ENCODE measurements at regions not wholly inside any gene's neighbourhood (a gene's known extent, or its start where the extent isn't known, plus 50 kb on each side); places are given as distances from the start of the nearest gene placed in this dataset.
"Not testable (repeated sequence)": the region's sequence is repeated elsewhere in the genome, so short reads cannot be mapped to it uniquely, and the experiment has no call there.

DNA sequence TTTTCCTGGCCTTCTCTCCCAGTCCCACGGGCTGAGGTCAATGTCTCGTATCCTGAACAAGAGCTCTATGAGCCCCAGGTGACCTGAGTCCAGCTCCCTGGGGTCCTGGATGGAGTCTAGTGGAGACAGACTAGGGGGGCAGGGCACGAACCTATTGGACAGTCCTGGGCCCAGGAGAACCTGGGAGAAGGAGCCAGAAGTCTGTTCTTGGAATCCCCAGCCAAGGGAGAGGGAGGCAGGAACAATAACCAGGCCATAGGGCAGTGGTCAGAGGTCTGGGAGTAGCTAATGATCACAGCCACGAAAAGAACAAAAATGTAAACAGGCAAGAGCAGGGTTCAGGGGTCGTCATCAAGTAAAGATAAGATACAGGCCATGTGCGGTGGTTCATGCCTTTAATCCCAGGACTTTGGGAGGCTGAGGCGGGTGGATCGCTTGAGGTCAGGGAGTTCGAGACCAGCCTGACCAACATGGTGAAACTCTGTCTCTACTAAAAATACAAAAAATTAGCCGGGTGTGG lies 60.8 kb downstream of the COPRS start:
- Histone ChIP-seq H3K36me3 (ENCODE audit: control insufficient read depth, insufficient read depth, low read length) (no peaks in the 10 kb centered on the region), H3K4me3 (ENCODE audit: low read depth, low read length) (no peak overlapping the region), H3K27me3 (ENCODE audit: control insufficient read depth, insufficient read depth, low read length) (no peaks in the 10 kb centered on the region)
- TF ChIP-seq, protein P1, sequence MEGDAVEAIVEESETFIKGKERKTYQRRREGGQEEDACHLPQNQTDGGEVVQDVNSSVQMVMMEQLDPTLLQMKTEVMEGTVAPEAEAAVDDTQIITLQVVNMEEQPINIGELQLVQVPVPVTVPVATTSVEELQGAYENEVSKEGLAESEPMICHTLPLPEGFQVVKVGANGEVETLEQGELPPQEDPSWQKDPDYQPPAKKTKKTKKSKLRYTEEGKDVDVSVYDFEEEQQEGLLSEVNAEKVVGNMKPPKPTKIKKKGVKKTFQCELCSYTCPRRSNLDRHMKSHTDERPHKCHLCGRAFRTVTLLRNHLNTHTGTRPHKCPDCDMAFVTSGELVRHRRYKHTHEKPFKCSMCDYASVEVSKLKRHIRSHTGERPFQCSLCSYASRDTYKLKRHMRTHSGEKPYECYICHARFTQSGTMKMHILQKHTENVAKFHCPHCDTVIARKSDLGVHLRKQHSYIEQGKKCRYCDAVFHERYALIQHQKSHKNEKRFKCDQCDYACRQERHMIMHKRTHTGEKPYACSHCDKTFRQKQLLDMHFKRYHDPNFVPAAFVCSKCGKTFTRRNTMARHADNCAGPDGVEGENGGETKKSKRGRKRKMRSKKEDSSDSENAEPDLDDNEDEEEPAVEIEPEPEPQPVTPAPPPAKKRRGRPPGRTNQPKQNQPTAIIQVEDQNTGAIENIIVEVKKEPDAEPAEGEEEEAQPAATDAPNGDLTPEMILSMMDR (IDR thresholded peaks at IDR 0.05; ENCODE audit: insufficient read depth, low read length, poor library complexity, severe bottlenecking) = no peak
- DNase-seq (ENCODE audit: low read depth) = no peak

DNA sequence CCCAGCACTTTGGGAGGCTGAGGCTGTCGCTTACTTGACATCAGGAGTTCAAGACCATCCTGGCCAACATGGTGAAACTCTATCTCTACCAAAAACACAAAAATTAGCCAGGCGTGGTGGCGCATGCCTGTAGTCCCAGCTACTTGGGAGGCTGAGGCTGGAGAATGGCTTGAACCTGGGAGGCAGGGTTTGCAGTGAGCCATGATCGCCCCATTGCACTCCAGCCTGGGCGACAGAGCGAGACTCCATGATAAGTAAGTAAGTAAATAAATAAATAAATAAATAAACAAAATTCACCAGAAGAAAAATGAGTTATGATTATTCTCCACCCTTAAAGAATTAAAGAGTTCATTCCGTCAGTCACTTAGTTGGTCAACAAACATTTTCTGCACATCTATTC lies 63.1 kb downstream of the COPRS start:
- not testable (repeated sequence) for DNase-seq (ENCODE audit: low read depth); H3K36me3 ChIP-seq (ENCODE audit: control insufficient read depth, insufficient read depth, low read length); H3K27me3 ChIP-seq (ENCODE audit: control insufficient read depth, insufficient read depth, low read length); H3K4me3 ChIP-seq (ENCODE audit: low read depth, low read length)

DNA sequence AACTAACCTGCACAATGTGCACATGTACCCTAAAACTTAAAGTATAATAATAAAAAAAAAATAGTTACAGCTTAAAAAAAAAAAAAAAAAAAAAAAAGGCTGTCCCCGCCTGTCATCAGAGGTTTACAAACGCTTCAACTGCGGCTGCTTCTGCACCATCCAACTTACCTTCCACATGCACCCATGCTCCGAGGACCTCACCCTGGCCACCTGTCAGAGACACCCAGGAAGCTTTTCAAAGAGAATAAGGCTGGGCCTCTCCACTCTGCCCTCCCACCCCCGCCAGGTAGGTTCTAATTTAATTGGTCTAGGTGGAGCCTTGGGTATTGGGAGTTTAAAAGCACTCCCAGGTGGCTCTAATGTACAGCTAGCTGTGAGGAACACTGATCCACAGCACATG lies 64.9 kb downstream of the COPRS start:
- no peaks in the 10 kb centered on the region for H3K36me3 ChIP-seq (ENCODE audit: control insufficient read depth, insufficient read depth, low read length)
- no peak for DNase-seq (ENCODE audit: low read depth)
- H3K27me3 ChIP-seq (ENCODE audit: control insufficient read depth, insufficient read depth, low read length) = no peaks in the 10 kb centered on the region
- no peak overlapping the region for H3K4me3 ChIP-seq (ENCODE audit: low read depth, low read length)
- TF ChIP-seq, protein P1 (IDR thresholded peaks at IDR 0.05; ENCODE audit: insufficient read depth, low read length, poor library complexity, severe bottlenecking) = no peak

DNA sequence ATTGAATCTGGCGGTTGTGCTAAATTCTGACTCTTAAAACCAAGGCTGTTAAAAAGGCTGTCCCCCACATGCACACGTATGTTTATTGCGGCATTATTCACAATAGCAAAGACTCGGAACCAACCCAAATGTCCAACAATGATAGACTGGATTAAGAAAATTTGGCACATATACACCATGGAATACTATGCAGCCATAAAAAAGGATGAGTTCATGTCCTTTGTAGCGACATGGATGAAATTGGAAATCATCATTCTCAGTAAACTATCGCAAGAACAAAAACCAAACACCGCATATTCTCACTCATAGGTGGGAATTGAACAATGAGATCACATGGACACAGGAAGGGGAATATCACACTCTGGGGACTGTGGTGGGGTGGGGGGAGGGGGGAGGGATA lies 65.4 kb downstream of the COPRS start:
- DNase-seq (ENCODE audit: low read depth) = not testable (repeated sequence)

DNA sequence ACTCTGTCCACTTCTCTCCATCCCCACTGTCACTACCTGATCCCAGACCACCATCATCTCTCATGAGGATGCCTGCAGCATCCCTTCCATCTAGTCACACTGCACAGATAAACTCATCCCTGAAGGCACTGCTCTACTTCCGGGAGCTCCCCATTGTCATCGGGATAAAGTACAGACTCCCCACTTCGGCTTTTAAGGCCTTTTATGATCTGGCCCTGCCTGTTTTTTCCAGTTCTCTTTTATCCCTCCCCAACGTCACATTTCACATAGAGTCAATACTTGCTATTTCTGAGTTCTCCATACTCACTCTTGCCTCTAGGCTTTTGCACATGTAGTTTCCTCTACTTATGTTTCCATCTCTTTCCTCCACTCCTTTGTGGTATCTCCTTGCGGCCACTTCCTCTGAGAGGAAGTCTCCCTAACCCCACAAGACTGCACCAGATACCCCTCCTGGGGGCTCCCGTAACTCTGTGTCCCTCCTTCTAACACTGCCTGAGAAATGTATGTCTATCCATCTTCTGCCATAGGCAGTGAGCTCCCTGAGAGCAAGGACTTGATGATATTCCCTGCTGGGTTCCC lies 66.9 kb downstream of the COPRS start:
- TF ChIP-seq, protein P1 (IDR thresholded peaks at IDR 0.05; ENCODE audit: insufficient read depth, low read length, poor library complexity, severe bottlenecking) = no peak
- no peaks in the 10 kb centered on the region for H3K36me3 ChIP-seq (ENCODE audit: control insufficient read depth, insufficient read depth, low read length)
- DNase-seq (ENCODE audit: low read depth) = no peak

More for the DNA sequence above, 65.4 kb downstream of the COPRS start:
- not testable (repeated sequence) for H3K36me3 ChIP-seq (ENCODE audit: control insufficient read depth, insufficient read depth, low read length); H3K4me3 ChIP-seq (ENCODE audit: low read depth, low read length); H3K27me3 ChIP-seq (ENCODE audit: control insufficient read depth, insufficient read depth, low read length)

DNA sequence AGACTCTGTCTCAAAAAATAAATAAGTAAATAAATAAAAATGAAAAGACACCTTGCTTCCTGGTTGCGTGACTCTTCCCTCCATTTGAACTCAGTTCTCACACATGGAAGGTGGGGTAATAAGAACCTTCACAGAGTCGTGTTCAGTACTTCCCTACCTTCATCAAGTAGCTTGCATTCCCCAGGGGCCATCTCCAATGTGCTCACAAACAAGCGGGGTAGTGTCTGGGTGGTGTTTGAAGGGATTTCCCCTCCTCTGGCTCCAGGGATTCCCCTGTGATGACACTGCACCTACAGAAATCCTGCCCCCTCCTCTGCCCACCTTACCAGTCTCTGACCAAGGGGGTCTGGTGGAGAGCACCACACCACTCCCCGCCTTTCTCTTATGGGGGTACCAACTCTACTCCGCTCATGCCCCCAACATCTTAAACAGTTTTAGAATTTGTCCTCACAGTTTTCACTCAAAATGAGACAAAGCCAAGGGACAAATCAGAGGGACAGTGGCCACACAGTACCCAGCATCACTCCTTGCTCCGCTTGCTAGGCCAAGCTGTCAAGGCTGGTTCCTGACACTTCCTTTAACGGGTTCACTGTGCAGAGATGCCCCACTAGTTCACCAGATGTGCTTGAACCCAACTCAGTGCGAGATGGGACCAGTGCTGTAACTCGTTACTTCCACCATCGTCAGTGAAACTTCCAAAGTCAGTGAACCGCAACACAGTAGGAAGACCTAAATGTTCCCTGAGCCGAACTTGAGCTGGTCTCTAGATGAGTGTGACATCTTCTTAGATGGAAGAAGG lies 69.1 kb downstream of the COPRS start:
- TF ChIP-seq, protein P1 (IDR thresholded peaks at IDR 0.05; ENCODE audit: insufficient read depth, low read length, poor library complexity, severe bottlenecking) = no peak
- Histone ChIP-seq H3K27me3 (ENCODE audit: control insufficient read depth, insufficient read depth, low read length) (no peaks in the 10 kb centered on the region), H3K36me3 (ENCODE audit: control insufficient read depth, insufficient read depth, low read length) (no peaks in the 10 kb centered on the region), H3K4me3 (ENCODE audit: low read depth, low read length) (no peak overlapping the region)
- DNase-seq (ENCODE audit: low read depth) = no peak

More for the DNA sequence above, 66.9 kb downstream of the COPRS start:
- H3K27me3 ChIP-seq (ENCODE audit: control insufficient read depth, insufficient read depth, low read length) = no peaks in the 10 kb centered on the region
- H3K4me3 ChIP-seq (ENCODE audit: low read depth, low read length) = no peak overlapping the region
